HCT116 (cell line): ENCODE measurements at regions not wholly inside any gene's neighbourhood (a gene's known extent, or its start where the extent isn't known, plus 50 kb on each side); places are given as distances from the start of the nearest gene placed in this dataset.

Source experiments
- ATAC-seq: fragments of 200-7000 bp; cut with Tn5 transposase; 2 replicates; pipeline ENCODE4 v1.9.1; 2020; ENCODE audit warnings: mild to moderate bottlenecking, moderate library complexity
- BruUV-seq: library from RNA; stranded (reverse); fragments of 400-500 nt; replicated peaks from 2 replicates; lab custom pipeline; 2021; lab: Mats Ljungman, UMichigan
- CTCF ChIA-PET: fragments of 300-600 bp; sonication (Branson Sonifier 250); formaldehyde crosslinking; loops from one replicate; lab custom pipeline; 2021; ENCODE audit warnings: antibody characterized with exemption; lab: Charles Lee
- POLR2A ChIA-PET: fragments of 300-600, 350-600 bp; sonication (Branson Sonifier 250); formaldehyde crosslinking; loops from one replicate; lab custom pipeline; 2021; ENCODE audit warnings: antibody characterized with exemption; lab: Charles Lee
- RAD21 ChIA-PET, 2 experiments: fragments of 300-600 bp; sonication (Branson Sonifier 250); formaldehyde crosslinking; loops; one replicate each; lab custom pipeline; 2023; ENCODE audit warnings: low total read pairs in 2 of 2; ENCODE audit not compliant: uncharacterized antibody in 2 of 2, unreplicated experiment in 2 of 2, low non-redundant PET in 1 of 2; lab: Charles Lee
- DNase-seq: peaks from one replicate; pipeline ENCODE4 v3.0.0-alpha.2; 2010; ENCODE audit warnings: low read depth, low spot score
- H2AFZ ChIP-seq: fragments of 200-600 bp; shearing (Covaris generic), sonication (generic); 2 replicates; pipeline ENCODE4 v1.6.1; 2017; ENCODE audit warnings: low read depth, mixed run types, mixed read lengths, antibody characterized with exemption, low read length; ENCODE audit not compliant: poor library complexity, severe bottlenecking
- H3K27ac ChIP-seq: 2 replicates; pipeline ENCODE4 v1.5.1; 2012; ENCODE audit warnings: low read depth, low read length
- H3K27me3 ChIP-seq: fragments of 200-600 bp; sonication (generic); 2 replicates; pipeline ENCODE4 v1.6.1; 2016; ENCODE audit warnings: mixed run types, low read length, mixed read lengths; ENCODE audit not compliant: insufficient read depth
- H3K36me3 ChIP-seq, 2 experiments: fragments of 200-500 bp in 1 of 2; fragments of 200-600 bp in 1 of 2; sonication (Bioruptor generic) in 1 of 2; sonication (generic) in 1 of 2; 2 replicates each; pipeline versions ENCODE4 v1.5.1 to v1.6.1; 2014 to 2016; ENCODE audit warnings: low read length in 2 of 2, inconsistent platforms in 1 of 2, mixed read lengths in 1 of 2, mixed run types in 1 of 2; ENCODE audit not compliant: insufficient read depth in 2 of 2, control insufficient read depth in 1 of 2
- H3K4me1 ChIP-seq, 2 experiments: fragments of 200-600 bp in 1 of 2; sonication (generic) in 1 of 2; 2 replicates each; pipeline versions ENCODE4 v1.5.1 to v1.6.1; 2012 to 2017; ENCODE audit warnings: low read length in 2 of 2, inconsistent platforms in 1 of 2, mild to moderate bottlenecking in 1 of 2, mixed read lengths in 1 of 2, mixed run types in 1 of 2, moderate library complexity in 1 of 2; ENCODE audit not compliant: insufficient read depth in 2 of 2, control insufficient read depth in 1 of 2
- H3K4me2 ChIP-seq: fragments of 200-600 bp; sonication (generic); 2 replicates; pipeline ENCODE4 v1.6.1; 2017; ENCODE audit warnings: mixed run types, low read length, mixed read lengths
- H3K4me3 ChIP-seq, 2 experiments: fragments of 200-600 bp in 1 of 2; sonication (generic) in 1 of 2; replicated peaks in 1 of 2; 2 replicates each; pipeline ENCODE4 v1.5.1; 2011 to 2016; ENCODE audit warnings: low read length in 2 of 2, control low read depth in 1 of 2, low read depth in 1 of 2, mild to moderate bottlenecking in 1 of 2, mixed read lengths in 1 of 2, mixed run types in 1 of 2
- H3K79me2 ChIP-seq: fragments of 200-600 bp; sonication (generic); 2 replicates; pipeline ENCODE4 v1.6.1; 2017; ENCODE audit warnings: mild to moderate bottlenecking, mixed run types, low read length, moderate library complexity, mixed read lengths; ENCODE audit not compliant: insufficient read depth
- H3K9ac ChIP-seq: fragments of 200-600 bp; sonication (generic); 2 replicates; pipeline ENCODE4 v1.6.1; 2016; ENCODE audit warnings: low read length, mixed read lengths
- H3K9me2 ChIP-seq: fragments of 200-600 bp; sonication (generic), shearing (Covaris generic); 2 replicates; pipeline ENCODE4 v1.6.1; 2017; ENCODE audit warnings: mixed run types, mild to moderate bottlenecking, moderate library complexity; ENCODE audit not compliant: insufficient read depth
- H3K9me3 ChIP-seq, 2 experiments: fragments of 200-500 bp in 1 of 2; fragments of 200-600 bp in 1 of 2; sonication (Bioruptor generic) in 1 of 2; sonication (generic) in 1 of 2; 2 replicates each; pipeline ENCODE4 v1.6.1; 2014 to 2017; ENCODE audit warnings: low read length in 2 of 2, mixed read lengths in 2 of 2, inconsistent platforms in 1 of 2, low read depth in 1 of 2, mild to moderate bottlenecking in 1 of 2, mixed run types in 1 of 2, moderate library complexity in 1 of 2; ENCODE audit not compliant: control insufficient read depth in 1 of 2, insufficient read depth in 1 of 2
- H4K20me1 ChIP-seq: fragments of 200-600 bp; sonication (generic), shearing (Covaris generic); 2 replicates; pipeline ENCODE4 v1.6.1; 2017; ENCODE audit warnings: mixed run types, mild to moderate bottlenecking, moderate library complexity; ENCODE audit not compliant: insufficient read depth
- ELF1 ChIP-seq: IDR thresholded peaks from 2 replicates; pipeline ENCODE4 v1.6.1; 2012; ENCODE audit warnings: low read depth, borderline replicate concordance
- EZH2 ChIP-seq: fragments of 200-600 bp; sonication (generic); IDR thresholded peaks from 2 replicates; pipeline ENCODE4 v1.6.1; 2017; ENCODE audit warnings: antibody characterized with exemption, mixed run types
- POLR2A ChIP-seq: IDR thresholded peaks from 2 replicates; pipeline ENCODE4 v1.7.0; 2011; ENCODE audit warnings: borderline replicate concordance; ENCODE audit not compliant: insufficient read depth, insufficient read length; ENCODE audit errors: extremely low read depth
- POLR2AphosphoS5 ChIP-seq: IDR thresholded peaks from 2 replicates; pipeline ENCODE4 v1.6.1; 2011; ENCODE audit warnings: mild to moderate bottlenecking, low read depth, low read length, moderate library complexity
- SP1 ChIP-seq: IDR thresholded peaks from 2 replicates; pipeline ENCODE4 v1.6.1; 2012; ENCODE audit warnings: low read depth
- TCF7L2 ChIP-seq: IDR thresholded peaks from 2 replicates; pipeline ENCODE4 v1.7.0; 2011; ENCODE audit warnings: borderline replicate concordance, inconsistent platforms; ENCODE audit not compliant: insufficient read depth, insufficient read length; ENCODE audit errors: extremely low read depth
- ZFX ChIP-seq: fragments of 450-650 bp; IDR thresholded peaks from 2 replicates; pipeline ENCODE4 v1.6.1; 2017
- intact Hi-C: fragments of 100-400 bp; cut with micrococcal nuclease; formaldehyde crosslinking; loops from 2 replicates; pipeline ENCODE4 v1.10.0; 2022
- TF ChIP-seq, protein P1 (sequence below): IDR thresholded peaks from 2 replicates; pipeline ENCODE4 v1.6.1; 2012
- TF ChIP-seq, protein P2 (sequence below): IDR thresholded peaks from 2 replicates; pipeline ENCODE4 v1.6.1; 2011; ENCODE audit warnings: mild to moderate bottlenecking, low read length, moderate library complexity; ENCODE audit not compliant: insufficient replicate concordance; ENCODE audit errors: extremely low read depth

DNA sequence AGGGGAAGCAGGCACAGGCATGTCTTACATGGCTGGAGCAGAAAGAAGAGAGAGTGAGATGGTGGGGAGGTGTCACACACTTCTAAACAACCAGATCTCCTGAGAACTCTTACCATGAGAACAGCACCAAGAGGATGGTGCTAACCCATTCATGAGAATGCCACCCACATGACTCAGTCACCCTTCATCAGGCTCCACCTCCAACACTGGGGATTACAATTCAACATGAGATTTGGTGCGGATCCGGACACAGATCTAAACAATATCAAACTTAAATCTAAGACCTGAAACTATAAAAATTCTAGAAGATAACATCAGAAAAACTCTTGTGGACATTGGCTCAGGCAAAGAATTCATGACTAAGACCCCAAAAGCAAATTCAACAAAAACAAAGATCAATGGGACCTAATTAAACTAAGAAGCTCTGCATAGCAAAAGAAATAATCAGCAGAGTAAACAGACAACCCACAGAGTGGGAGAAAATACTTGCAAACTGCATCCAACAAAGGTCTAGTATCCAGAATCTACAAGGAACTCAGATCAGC is 65.4 kb downstream of the SPATA31C2 start:
- ChIA-PET CTCF (no interaction called here), RAD21 (no interaction called here), POLR2A (no interaction called here)
- no peaks in the 10 kb centered on the region for H3K9me2 ChIP-seq
- DNase-seq (no peak), ATAC-seq (no peak)
- no peak overlapping the region for H3K27ac ChIP-seq
- no peak overlapping the region for H3K9ac ChIP-seq
- H3K4me2 ChIP-seq, result no peak overlapping the region
- H3K79me2 ChIP-seq, result no peaks in the 10 kb centered on the region
- no peaks in the 10 kb centered on the region for H3K9me3 ChIP-seq
- BruUV-seq, result no TSS peak
- H2AFZ ChIP-seq, result no peak overlapping the region
- H3K36me3 ChIP-seq, result no peaks in the 10 kb centered on the region
- no peaks in the 10 kb centered on the region for H4K20me1 ChIP-seq
- no peak overlapping the region for H3K4me3 ChIP-seq
- TF ChIP-seq POLR2AphosphoS5 (no peak), POLR2A (no peak), ELF1 (no peak), ZFX (no peak), TCF7L2 (no peak), SP1 (no peak), EZH2 (no peak)
- TF ChIP-seq, protein P1, sequence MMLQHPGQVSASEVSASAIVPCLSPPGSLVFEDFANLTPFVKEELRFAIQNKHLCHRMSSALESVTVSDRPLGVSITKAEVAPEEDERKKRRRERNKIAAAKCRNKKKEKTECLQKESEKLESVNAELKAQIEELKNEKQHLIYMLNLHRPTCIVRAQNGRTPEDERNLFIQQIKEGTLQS, result no peak
- TF ChIP-seq, protein P2, sequence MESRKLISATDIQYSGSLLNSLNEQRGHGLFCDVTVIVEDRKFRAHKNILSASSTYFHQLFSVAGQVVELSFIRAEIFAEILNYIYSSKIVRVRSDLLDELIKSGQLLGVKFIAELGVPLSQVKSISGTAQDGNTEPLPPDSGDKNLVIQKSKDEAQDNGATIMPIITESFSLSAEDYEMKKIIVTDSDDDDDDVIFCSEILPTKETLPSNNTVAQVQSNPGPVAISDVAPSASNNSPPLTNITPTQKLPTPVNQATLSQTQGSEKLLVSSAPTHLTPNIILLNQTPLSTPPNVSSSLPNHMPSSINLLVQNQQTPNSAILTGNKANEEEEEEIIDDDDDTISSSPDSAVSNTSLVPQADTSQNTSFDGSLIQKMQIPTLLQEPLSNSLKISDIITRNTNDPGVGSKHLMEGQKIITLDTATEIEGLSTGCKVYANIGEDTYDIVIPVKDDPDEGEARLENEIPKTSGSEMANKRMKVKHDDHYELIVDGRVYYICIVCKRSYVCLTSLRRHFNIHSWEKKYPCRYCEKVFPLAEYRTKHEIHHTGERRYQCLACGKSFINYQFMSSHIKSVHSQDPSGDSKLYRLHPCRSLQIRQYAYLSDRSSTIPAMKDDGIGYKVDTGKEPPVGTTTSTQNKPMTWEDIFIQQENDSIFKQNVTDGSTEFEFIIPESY, result no peak
- intact Hi-C loops, result no loop called here
- H3K4me1 ChIP-seq, result peaks cover 11 to 24% of the 10 kb centered on the region in 2 experiments
- H3K27me3 ChIP-seq, result no peaks in the 10 kb centered on the region
